GM23338 (cell line): ENCODE measurements at regions not wholly inside any gene's neighbourhood (a gene's known extent, or its start where the extent isn't known, plus 50 kb on each side); places are given as distances from the start of the nearest gene placed in this dataset.

Experiments used
- ATAC-seq: fragments of 200-7000 bp; cut with Tn5 transposase; 3 replicates; pipeline ENCODE4 v1.9.1; 2020
- DNase-seq: peaks from one replicate; pipeline ENCODE4 v3.0.0-alpha.2; 2015; ENCODE audit warnings: low spot score
- H2AFZ ChIP-seq: fragments of 200-600 bp; sonication (generic); 2 replicates; pipeline ENCODE4 v1.8.0; 2016; ENCODE audit warnings: antibody characterized with exemption, mild to moderate bottlenecking, moderate library complexity
- H3F3A ChIP-seq: fragments of 200-600 bp; sonication (generic); replicated peaks from 2 replicates; pipeline ENCODE4 v1.8.0; 2017; ENCODE audit warnings: antibody characterized with exemption, mixed run types, low read depth
- H3K27ac ChIP-seq: fragments of 200-600 bp; sonication (generic); 2 replicates; pipeline ENCODE4 v1.6.1; 2016; ENCODE audit warnings: low read depth
- H3K27me3 ChIP-seq: fragments of 200-600 bp; sonication (generic); 2 replicates; pipeline ENCODE4 v1.8.0; 2016; ENCODE audit warnings: mild to moderate bottlenecking, mixed run types, moderate library complexity; ENCODE audit not compliant: insufficient read depth
- H3K36me3 ChIP-seq: fragments of 200-600 bp; sonication (generic); 2 replicates; pipeline ENCODE4 v1.8.0; 2016; ENCODE audit warnings: mild to moderate bottlenecking; ENCODE audit not compliant: insufficient read depth
- H3K4me1 ChIP-seq: fragments of 200-600 bp; sonication (generic); 2 replicates; pipeline ENCODE4 v1.8.0; 2016; ENCODE audit warnings: mild to moderate bottlenecking, moderate library complexity; ENCODE audit not compliant: insufficient read depth
- H3K4me2 ChIP-seq: fragments of 200-600 bp; sonication (generic); 2 replicates; pipeline ENCODE4 v1.7.1; 2017; ENCODE audit warnings: mixed run types
- H3K4me3 ChIP-seq: fragments of 200-600 bp; sonication (generic); 2 replicates; pipeline ENCODE4 v1.6.1; 2016; ENCODE audit warnings: mixed run types
- H3K79me2 ChIP-seq: fragments of 200-600 bp; sonication (generic); replicated peaks from 2 replicates; pipeline ENCODE4 v1.8.0; 2017; ENCODE audit warnings: mild to moderate bottlenecking; ENCODE audit not compliant: insufficient read depth
- H3K9me2 ChIP-seq: fragments of 200-600 bp; sonication (generic); 2 replicates; pipeline ENCODE4 v1.8.0; 2017; ENCODE audit not compliant: insufficient read depth
- H4K20me1 ChIP-seq: fragments of 200-600 bp; sonication (generic); replicated peaks from 2 replicates; pipeline ENCODE4 v1.8.0; 2017; ENCODE audit warnings: mild to moderate bottlenecking; ENCODE audit not compliant: insufficient read depth
- H3K27ac Mint-ChIP-seq: 2 replicates; pipeline ENCODE4 v1.8.0; 2020; ENCODE audit warnings: inconsistent platforms, mild to moderate bottlenecking, moderate library complexity, mixed read lengths
- H3K27me3 Mint-ChIP-seq: 3 replicates; pipeline ENCODE4 v1.8.0; 2022; ENCODE audit warnings: low read depth, mild to moderate bottlenecking, moderate library complexity, mixed read lengths, inconsistent platforms; ENCODE audit not compliant: insufficient read depth, poor library complexity
- H3K36me3 Mint-ChIP-seq: 3 replicates; pipeline ENCODE4 v1.8.0; 2021; ENCODE audit warnings: low read depth, mild to moderate bottlenecking, inconsistent platforms, moderate library complexity, mixed read lengths
- H3K4me1 Mint-ChIP-seq: 3 replicates; pipeline ENCODE4 v1.8.0; 2020; ENCODE audit warnings: mild to moderate bottlenecking, inconsistent platforms, mixed read lengths
- H3K4me3 Mint-ChIP-seq: 3 replicates; pipeline ENCODE4 v1.8.0; 2021; ENCODE audit warnings: moderate library complexity, mild to moderate bottlenecking, inconsistent platforms, mixed read lengths
- H3K9me3 Mint-ChIP-seq: 3 replicates; pipeline ENCODE4 v1.8.0; 2020; ENCODE audit warnings: moderate library complexity, mild to moderate bottlenecking, inconsistent platforms, mixed read lengths
- CREB1 ChIP-seq: fragments of 250-450 bp; sonication (Bioruptor Pico); IDR thresholded peaks from 2 replicates; pipeline ENCODE4 v1.5.0; 2020; ENCODE audit warnings: low read depth, mild to moderate bottlenecking, moderate library complexity
- EZH2 ChIP-seq: fragments of 200-600 bp; sonication (generic); IDR thresholded peaks from one replicate; pipeline ENCODE4 v1.8.0; 2017; ENCODE audit warnings: antibody characterized with exemption, mild to moderate bottlenecking, low read depth; ENCODE audit not compliant: unreplicated experiment
- EZH2phosphoT487 ChIP-seq: fragments of 200-600 bp; sonication (generic); IDR thresholded peaks from one replicate; pipeline ENCODE4 v1.8.1; 2018; ENCODE audit warnings: antibody characterized with exemption; ENCODE audit not compliant: unreplicated experiment
- JUNB ChIP-seq: IDR thresholded peaks from one replicate; pipeline ENCODE4 v1.6.1; 2016; ENCODE audit warnings: antibody characterized with exemption; ENCODE audit not compliant: unreplicated experiment
- NANOG ChIP-seq: IDR thresholded peaks from 2 replicates; pipeline ENCODE4 v1.6.1; 2016; ENCODE audit warnings: antibody characterized with exemption, borderline replicate concordance
- STAT1 ChIP-seq: IDR thresholded peaks from one replicate; pipeline ENCODE4 v1.6.1; 2016; ENCODE audit warnings: antibody characterized with exemption; ENCODE audit not compliant: unreplicated experiment
- ZNF114 ChIP-seq: fragments of 250-450 bp; sonication (Bioruptor Pico); IDR thresholded peaks from 2 replicates; pipeline ENCODE4 v1.5.0; 2020; ENCODE audit warnings: mild to moderate bottlenecking, moderate library complexity
- TF ChIP-seq, protein P1 (sequence below): IDR thresholded peaks from one replicate; pipeline ENCODE4 v1.6.1; 2018; ENCODE audit warnings: antibody characterized with exemption; ENCODE audit not compliant: unreplicated experiment
- TF ChIP-seq, protein P2 (sequence below), 2 experiments: fragments of 200-600 bp in 1 of 2; sonication (generic) in 1 of 2; conservative IDR thresholded peaks; 2 replicates each; pipeline versions ENCODE4 v1.5.1 to v1.6.1; 2016 to 2017; ENCODE audit warnings: antibody characterized with exemption in 2 of 2, low read depth in 2 of 2, mild to moderate bottlenecking in 2 of 2, moderate library complexity in 1 of 2

GRCh38 chr1:232579958-232580941, 49.7 kb downstream of the SIPA1L2 start:
- ATAC-seq: no peak
- H3K4me1 Mint-ChIP-seq: peaks cover 51% of the 10 kb centered on the region
- no peaks in the 10 kb centered on the region; the same call in 1 of the 2 replicates for H4K20me1 ChIP-seq

More at GRCh38 chr1:232579958-232580941, 49.7 kb downstream of the SIPA1L2 start:
- peaks cover 9% of the 10 kb centered on the region; the same call in 1 of the 2 replicates for H3K9me2 ChIP-seq
- peaks cover 43% of the 10 kb centered on the region for H3K4me1 ChIP-seq
- no peaks in the 10 kb centered on the region for H3K36me3 ChIP-seq
- Mint-ChIP-seq H3K27ac (no peak overlapping the region), H3K27me3 (peaks cover 2% of the 10 kb centered on the region), H3K36me3 (no peaks in the 10 kb centered on the region), H3K4me3 (no peak overlapping the region), H3K9me3 (no peaks in the 10 kb centered on the region)
- no peak for DNase-seq
- H3K27ac ChIP-seq: no peak overlapping the region
- H3K27me3 ChIP-seq: no peaks in the 10 kb centered on the region
- TF ChIP-seq STAT1 (no peak), ZNF114 (CRISPR knock-in tag) (no peak), CREB1 (no peak), EZH2phosphoT487 (no peak), EZH2 (no peak), NANOG (no peak), JUNB (no peak)
- TF ChIP-seq, protein P1, sequence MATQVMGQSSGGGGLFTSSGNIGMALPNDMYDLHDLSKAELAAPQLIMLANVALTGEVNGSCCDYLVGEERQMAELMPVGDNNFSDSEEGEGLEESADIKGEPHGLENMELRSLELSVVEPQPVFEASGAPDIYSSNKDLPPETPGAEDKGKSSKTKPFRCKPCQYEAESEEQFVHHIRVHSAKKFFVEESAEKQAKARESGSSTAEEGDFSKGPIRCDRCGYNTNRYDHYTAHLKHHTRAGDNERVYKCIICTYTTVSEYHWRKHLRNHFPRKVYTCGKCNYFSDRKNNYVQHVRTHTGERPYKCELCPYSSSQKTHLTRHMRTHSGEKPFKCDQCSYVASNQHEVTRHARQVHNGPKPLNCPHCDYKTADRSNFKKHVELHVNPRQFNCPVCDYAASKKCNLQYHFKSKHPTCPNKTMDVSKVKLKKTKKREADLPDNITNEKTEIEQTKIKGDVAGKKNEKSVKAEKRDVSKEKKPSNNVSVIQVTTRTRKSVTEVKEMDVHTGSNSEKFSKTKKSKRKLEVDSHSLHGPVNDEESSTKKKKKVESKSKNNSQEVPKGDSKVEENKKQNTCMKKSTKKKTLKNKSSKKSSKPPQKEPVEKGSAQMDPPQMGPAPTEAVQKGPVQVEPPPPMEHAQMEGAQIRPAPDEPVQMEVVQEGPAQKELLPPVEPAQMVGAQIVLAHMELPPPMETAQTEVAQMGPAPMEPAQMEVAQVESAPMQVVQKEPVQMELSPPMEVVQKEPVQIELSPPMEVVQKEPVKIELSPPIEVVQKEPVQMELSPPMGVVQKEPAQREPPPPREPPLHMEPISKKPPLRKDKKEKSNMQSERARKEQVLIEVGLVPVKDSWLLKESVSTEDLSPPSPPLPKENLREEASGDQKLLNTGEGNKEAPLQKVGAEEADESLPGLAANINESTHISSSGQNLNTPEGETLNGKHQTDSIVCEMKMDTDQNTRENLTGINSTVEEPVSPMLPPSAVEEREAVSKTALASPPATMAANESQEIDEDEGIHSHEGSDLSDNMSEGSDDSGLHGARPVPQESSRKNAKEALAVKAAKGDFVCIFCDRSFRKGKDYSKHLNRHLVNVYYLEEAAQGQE: no peak
- TF ChIP-seq, protein P2, sequence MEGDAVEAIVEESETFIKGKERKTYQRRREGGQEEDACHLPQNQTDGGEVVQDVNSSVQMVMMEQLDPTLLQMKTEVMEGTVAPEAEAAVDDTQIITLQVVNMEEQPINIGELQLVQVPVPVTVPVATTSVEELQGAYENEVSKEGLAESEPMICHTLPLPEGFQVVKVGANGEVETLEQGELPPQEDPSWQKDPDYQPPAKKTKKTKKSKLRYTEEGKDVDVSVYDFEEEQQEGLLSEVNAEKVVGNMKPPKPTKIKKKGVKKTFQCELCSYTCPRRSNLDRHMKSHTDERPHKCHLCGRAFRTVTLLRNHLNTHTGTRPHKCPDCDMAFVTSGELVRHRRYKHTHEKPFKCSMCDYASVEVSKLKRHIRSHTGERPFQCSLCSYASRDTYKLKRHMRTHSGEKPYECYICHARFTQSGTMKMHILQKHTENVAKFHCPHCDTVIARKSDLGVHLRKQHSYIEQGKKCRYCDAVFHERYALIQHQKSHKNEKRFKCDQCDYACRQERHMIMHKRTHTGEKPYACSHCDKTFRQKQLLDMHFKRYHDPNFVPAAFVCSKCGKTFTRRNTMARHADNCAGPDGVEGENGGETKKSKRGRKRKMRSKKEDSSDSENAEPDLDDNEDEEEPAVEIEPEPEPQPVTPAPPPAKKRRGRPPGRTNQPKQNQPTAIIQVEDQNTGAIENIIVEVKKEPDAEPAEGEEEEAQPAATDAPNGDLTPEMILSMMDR (conservative IDR thresholded peaks at IDR 0.05; ENCODE audit: low read depth in 2 of 2): no peak
- H3K4me2 ChIP-seq: 0 out of 2 replicates have a peak overlapping the region, but pooled peaks have one; percentile 8
- H2AFZ ChIP-seq: no peak overlapping the region
- no peaks in the 10 kb centered on the region for H3F3A ChIP-seq
- no peak overlapping the region for H3K4me3 ChIP-seq
- no peaks in the 10 kb centered on the region for H3K79me2 ChIP-seq
